Thymus (tissue), 11 donors: ENCODE measurements at regions not wholly inside any gene's neighbourhood (a gene's known extent, or its start where the extent isn't known, plus 50 kb on each side); places are given as distances from the start of the nearest gene placed in this dataset.

ENCODE experiments used
- DNase-seq, 9 donors: peaks; one replicate each; pipeline ENCODE4 v3.0.0-alpha.2; 2013; ENCODE audit warnings: low spot score in 9 of 9, low read depth in 6 of 9, missing footprints in 1 of 9
- H3K27ac ChIP-seq, 2 donors: one replicate each; pipeline ENCODE4 v1.5.1; 2013; ENCODE audit warnings: control low read depth in 1 of 2, low read depth in 1 of 2, low read length in 1 of 2, mild to moderate bottlenecking in 1 of 2, moderate library complexity in 1 of 2
- H3K27me3 ChIP-seq, 2 donors: one replicate each; pipeline ENCODE4 v1.5.1; 2013; ENCODE audit warnings: low read length in 1 of 2; ENCODE audit not compliant: control insufficient read depth in 2 of 2, insufficient read depth in 1 of 2
- H3K36me3 ChIP-seq, 2 donors: one replicate each; pipeline ENCODE4 v1.5.1; 2013; ENCODE audit warnings: low read length in 1 of 2, mild to moderate bottlenecking in 1 of 2, moderate library complexity in 1 of 2; ENCODE audit not compliant: control insufficient read depth in 2 of 2, insufficient read depth in 2 of 2
- H3K4me1 ChIP-seq, 2 donors: one replicate each; pipeline ENCODE4 v1.5.1; 2013; ENCODE audit warnings: low read length in 2 of 2; ENCODE audit not compliant: control insufficient read depth in 2 of 2, insufficient read depth in 2 of 2
- H3K4me3 ChIP-seq, 2 donors: one replicate each; pipeline ENCODE4 v1.5.1; 2013; ENCODE audit warnings: low read length in 2 of 2, control low read depth in 1 of 2, mild to moderate bottlenecking in 1 of 2
- H3K9me3 ChIP-seq, 2 donors: one replicate each; pipeline ENCODE4 v1.5.1; 2013; ENCODE audit warnings: low read length in 1 of 2, mild to moderate bottlenecking in 1 of 2; ENCODE audit not compliant: control insufficient read depth in 2 of 2, insufficient read depth in 1 of 2
- WGBS: extraction: QIAGEN DNeasy Blood & Tissue Kit; methylation state at CpG from one replicate; pipeline ENCODE4 v1.1.7; 2013; 5-methylcytosine and 5-hydroxymethylcytosine counted together
- donor health status: healthy.

- Histone ChIP-seq H3K27ac (no peak overlapping the region), H3K27me3 (no peaks in the 10 kb centered on the region), H3K9me3 (no peaks in the 10 kb centered on the region), H3K36me3 (no peaks in the 10 kb centered on the region), H3K4me1 (no peaks in the 10 kb centered on the region), H3K4me3 (no peak overlapping the region)
- no peak for DNase-seq
These were observed 1628.2 kb upstream of the IGFBP7 start for GRCh38 chr4:58738375-58738774.

GRCh38 chr4:58734030-58734674, 1624.0 kb upstream of the IGFBP7 start:
- Histone ChIP-seq H3K36me3 (no peaks in the 10 kb centered on the region), H3K9me3 (no peaks in the 10 kb centered on the region), H3K27ac (no peak overlapping the region), H3K4me1 (no peaks in the 10 kb centered on the region), H3K4me3 (no peak overlapping the region), H3K27me3 (no peaks in the 10 kb centered on the region)
- 58% methylated on average over 1 of the region's 1 CpG for WGBS
- no peak for DNase-seq

- Histone ChIP-seq H3K4me1 (no peaks in the 10 kb centered on the region), H3K9me3 (no peaks in the 10 kb centered on the region), H3K27ac (no peak overlapping the region), H3K36me3 (no peaks in the 10 kb centered on the region), H3K27me3 (no peaks in the 10 kb centered on the region), H3K4me3 (no peak overlapping the region)
- 93% methylated on average over 2 of the region's 2 CpGs for WGBS
- no peak for DNase-seq
These were observed 1622.8 kb upstream of the IGFBP7 start for GRCh38 chr4:58732973-58733372.

- no peak overlapping the region for H3K27ac ChIP-seq
- H3K4me3 ChIP-seq = no peak overlapping the region
- no peaks in the 10 kb centered on the region for H3K4me1 ChIP-seq
- WGBS = 91% methylated on average over 15 of the region's 15 CpGs
- H3K27me3 ChIP-seq = no peaks in the 10 kb centered on the region
- peaks cover 0 to 3% of the 10 kb centered on the region in 2 donors for H3K9me3 ChIP-seq
- DNase-seq = no peak
- no peaks in the 10 kb centered on the region for H3K36me3 ChIP-seq
These were observed 1613.8 kb upstream of the IGFBP7 start for GRCh38 chr4:58723954-58724353.

GRCh38 chr4:58711039-58711438, 1600.9 kb upstream of the IGFBP7 start:
- no peaks in the 10 kb centered on the region for H3K27me3 ChIP-seq
- DNase-seq = no peak
- no peak overlapping the region for H3K27ac ChIP-seq
- H3K4me1 ChIP-seq = no peaks in the 10 kb centered on the region
- H3K36me3 ChIP-seq = no peaks in the 10 kb centered on the region
- no peaks in the 10 kb centered on the region for H3K9me3 ChIP-seq
- no peak overlapping the region for H3K4me3 ChIP-seq

GRCh38 chr4:58688568-58688967, 1578.4 kb upstream of the IGFBP7 start:
- Histone ChIP-seq H3K27ac (no peak overlapping the region), H3K4me3 (no peak overlapping the region)
- WGBS = 69% methylated on average over 1 of the region's 1 CpG

GRCh38 chr4:58679886-58680285, 1569.7 kb upstream of the IGFBP7 start:
- no peak for DNase-seq
- H3K4me1 ChIP-seq = no peaks in the 10 kb centered on the region
- H3K36me3 ChIP-seq = no peaks in the 10 kb centered on the region
- no peak overlapping the region for H3K27ac ChIP-seq
- H3K4me3 ChIP-seq = no peak overlapping the region
- 98% methylated on average over 1 of the region's 1 CpG for WGBS
- H3K9me3 ChIP-seq = peaks cover 0 to 4% of the 10 kb centered on the region in 2 donors
- H3K27me3 ChIP-seq = no peaks in the 10 kb centered on the region

More at GRCh38 chr4:58688568-58688967, 1578.4 kb upstream of the IGFBP7 start:
- H3K36me3 ChIP-seq = no peaks in the 10 kb centered on the region
- DNase-seq = no peak
- H3K4me1 ChIP-seq = no peaks in the 10 kb centered on the region
- no peaks in the 10 kb centered on the region for H3K9me3 ChIP-seq
- H3K27me3 ChIP-seq = no peaks in the 10 kb centered on the region

GRCh38 chr4:58679051-58679450, 1568.9 kb upstream of the IGFBP7 start:
- Histone ChIP-seq H3K27ac (no peak overlapping the region), H3K4me1 (no peaks in the 10 kb centered on the region), H3K36me3 (no peaks in the 10 kb centered on the region), H3K27me3 (no peaks in the 10 kb centered on the region), H3K4me3 (no peak overlapping the region), H3K9me3 (peaks cover 0 to 4% of the 10 kb centered on the region in 2 donors)
- 84% methylated on average over 2 of the region's 2 CpGs for WGBS
- no peak for DNase-seq

GRCh38 chr4:58669783-58670182, 1559.6 kb upstream of the IGFBP7 start:
- H3K4me1 ChIP-seq = no peaks in the 10 kb centered on the region
- no peaks in the 10 kb centered on the region for H3K36me3 ChIP-seq
- peaks cover 0 to 7% of the 10 kb centered on the region in 2 donors for H3K9me3 ChIP-seq
- H3K27me3 ChIP-seq = no peaks in the 10 kb centered on the region
- no peak for DNase-seq
- H3K4me3 ChIP-seq = no peak overlapping the region
- H3K27ac ChIP-seq = no peak overlapping the region

GRCh38 chr4:58665649-58666048, 1555.5 kb upstream of the IGFBP7 start:
- DNase-seq = no peak
- H3K27ac ChIP-seq = no peak overlapping the region
- H3K9me3 ChIP-seq = peaks cover 0 to 14% of the 10 kb centered on the region in 2 donors
- no peaks in the 10 kb centered on the region for H3K27me3 ChIP-seq
- no peaks in the 10 kb centered on the region for H3K4me1 ChIP-seq
- H3K36me3 ChIP-seq = no peaks in the 10 kb centered on the region
- 90% methylated on average over 3 of the region's 3 CpGs for WGBS
- no peak overlapping the region for H3K4me3 ChIP-seq
